Thyroid gland (tissue), 4 donors: ENCODE measurements at regions not wholly inside any gene's neighbourhood (a gene's known extent, or its start where the extent isn't known, plus 50 kb on each side); places are given as distances from the start of the nearest gene placed in this dataset.

Source experiments
- POLR2A ChIP-seq, 2 donors: fragments of 450-650 bp; IDR thresholded peaks; one replicate each; pipeline ENCODE4 v1.6.1; 2017; ENCODE audit warnings: antibody characterized with exemption in 2 of 2, mild to moderate bottlenecking in 2 of 2, moderate library complexity in 1 of 2
- TF ChIP-seq, protein P1 (sequence below), 6 experiments: fragments of 200-600 bp in 3 of 6; fragments of 450-650 bp in 3 of 6; sonication (generic) in 3 of 6; IDR thresholded peaks; one replicate each; pipeline ENCODE4 v1.5.1; 2016 to 2019; ENCODE audit warnings: antibody characterized with exemption in 6 of 6, mild to moderate bottlenecking in 2 of 6, inconsistent platforms in 1 of 6, moderate library complexity in 1 of 6

DNA sequence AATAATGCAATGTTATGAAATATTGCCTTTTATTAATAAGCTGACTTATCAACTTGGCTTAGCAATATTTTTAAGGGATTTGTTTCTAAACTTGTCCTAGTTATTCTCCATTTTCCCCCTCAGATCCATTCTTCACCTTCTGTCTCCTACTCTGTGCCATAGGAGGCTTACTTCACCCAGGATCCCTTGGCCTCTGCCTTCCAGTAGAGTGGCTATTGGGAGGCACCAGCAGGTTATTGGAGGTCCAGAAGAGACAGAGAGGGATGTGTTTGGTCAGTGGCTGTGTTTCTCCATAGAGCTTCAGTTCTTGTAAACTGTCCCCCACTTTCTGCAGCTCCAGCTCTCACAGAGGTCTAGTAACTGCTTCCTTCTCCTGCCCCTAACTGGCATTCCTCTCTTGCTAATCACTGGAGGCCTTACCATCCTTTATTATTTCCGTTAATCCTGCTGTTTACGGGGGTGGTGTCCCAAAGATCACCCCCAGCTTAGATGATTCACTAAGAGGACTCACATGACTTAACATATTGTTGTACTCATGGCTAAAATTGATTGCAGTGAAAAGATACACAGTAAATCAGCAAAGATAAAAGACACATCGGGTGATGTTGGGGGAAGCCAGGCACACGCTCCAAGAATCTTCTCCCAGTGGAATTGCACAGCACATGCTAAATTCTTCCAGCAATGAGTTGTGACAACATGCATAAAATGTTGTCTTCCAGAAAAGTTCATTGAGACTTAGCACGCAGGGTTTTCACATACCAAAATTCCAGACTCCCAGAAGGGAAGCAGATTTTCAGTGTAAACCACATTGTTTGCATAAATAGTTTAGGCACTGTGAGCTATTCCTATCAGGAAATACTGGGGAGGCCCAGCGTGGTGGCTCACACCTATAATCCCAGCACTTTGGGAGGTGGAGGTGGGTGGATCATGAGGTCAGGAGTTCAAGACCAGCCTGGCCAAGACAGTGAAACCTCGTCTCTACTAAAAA is 67.5 kb downstream of the RPL22L1 start:
- TF ChIP-seq, protein P1, sequence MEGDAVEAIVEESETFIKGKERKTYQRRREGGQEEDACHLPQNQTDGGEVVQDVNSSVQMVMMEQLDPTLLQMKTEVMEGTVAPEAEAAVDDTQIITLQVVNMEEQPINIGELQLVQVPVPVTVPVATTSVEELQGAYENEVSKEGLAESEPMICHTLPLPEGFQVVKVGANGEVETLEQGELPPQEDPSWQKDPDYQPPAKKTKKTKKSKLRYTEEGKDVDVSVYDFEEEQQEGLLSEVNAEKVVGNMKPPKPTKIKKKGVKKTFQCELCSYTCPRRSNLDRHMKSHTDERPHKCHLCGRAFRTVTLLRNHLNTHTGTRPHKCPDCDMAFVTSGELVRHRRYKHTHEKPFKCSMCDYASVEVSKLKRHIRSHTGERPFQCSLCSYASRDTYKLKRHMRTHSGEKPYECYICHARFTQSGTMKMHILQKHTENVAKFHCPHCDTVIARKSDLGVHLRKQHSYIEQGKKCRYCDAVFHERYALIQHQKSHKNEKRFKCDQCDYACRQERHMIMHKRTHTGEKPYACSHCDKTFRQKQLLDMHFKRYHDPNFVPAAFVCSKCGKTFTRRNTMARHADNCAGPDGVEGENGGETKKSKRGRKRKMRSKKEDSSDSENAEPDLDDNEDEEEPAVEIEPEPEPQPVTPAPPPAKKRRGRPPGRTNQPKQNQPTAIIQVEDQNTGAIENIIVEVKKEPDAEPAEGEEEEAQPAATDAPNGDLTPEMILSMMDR (IDR thresholded peaks at IDR 0.05), result no peak
- TF ChIP-seq POLR2A (IDR thresholded peaks at IDR 0.05), result no peak
